IMR-90 (cell line): ENCODE measurements at regions not wholly inside any gene's neighbourhood (a gene's known extent, or its start where the extent isn't known, plus 50 kb on each side); places are given as distances from the start of the nearest gene placed in this dataset.

Experiments
- ATAC-seq: fragments of 200-7000 bp; cut with Tn5 transposase; 2 replicates; pipeline ENCODE4 v1.9.1; 2020; ENCODE audit warnings: low read depth, mild to moderate bottlenecking, moderate library complexity
- BruUV-seq: library from RNA; stranded (reverse); fragments of 400-500 nt; replicated peaks from 2 replicates; lab custom pipeline; 2021; lab: Mats Ljungman, UMichigan
- CTCF ChIA-PET: fragments of 300-600 bp; formaldehyde crosslinking; extraction: SDS; loops from one replicate; lab custom pipeline; 2021; ENCODE audit warnings: antibody characterized with exemption; lab: Yijun Ruan, JAX
- POLR2A ChIA-PET: fragments of 300-600 bp; sonication (Branson Sonifier 250); formaldehyde crosslinking; loops from one replicate; lab custom pipeline; 2022; ENCODE audit warnings: antibody characterized with exemption; ENCODE audit not compliant: unreplicated experiment; lab: Charles Lee
- DNase-seq: peaks from one replicate; pipeline ENCODE4 v3.0.0; 2013
- H2AFZ ChIP-seq: replicated peaks from 2 replicates; pipeline ENCODE3; 2013; ENCODE audit warnings: low read length, mild to moderate bottlenecking; ENCODE audit not compliant: poor library complexity
- H2AK5ac ChIP-seq: 2 replicates; pipeline ENCODE4 v1.6.1; 2013; ENCODE audit warnings: low read depth, low read length, inconsistent platforms
- H2AK9ac ChIP-seq: replicated peaks from 2 replicates; pipeline ENCODE3; 2013; ENCODE audit warnings: mild to moderate bottlenecking, low read depth, low read length, moderate library complexity; ENCODE audit not compliant: poor library complexity
- H2BK120ac ChIP-seq: 2 replicates; pipeline ENCODE4 v1.6.1; 2013; ENCODE audit warnings: low read depth, low read length, inconsistent platforms
- H2BK15ac ChIP-seq: 3 replicates; pipeline ENCODE4 v1.6.1; 2013; ENCODE audit warnings: low read depth, low read length, inconsistent platforms
- H2BK20ac ChIP-seq: 2 replicates; pipeline ENCODE4 v1.6.1; 2013; ENCODE audit warnings: low read depth, mild to moderate bottlenecking, inconsistent platforms, low read length, moderate library complexity
- H2BK5ac ChIP-seq: 2 replicates; pipeline ENCODE4 v1.6.1; 2013; ENCODE audit warnings: mild to moderate bottlenecking, low read depth, low read length, inconsistent platforms; ENCODE audit not compliant: poor library complexity, severe bottlenecking
- H3K14ac ChIP-seq: replicated peaks from 2 replicates; pipeline ENCODE4 v1.6.1; 2013; ENCODE audit warnings: low read depth, low read length, inconsistent platforms
- H3K18ac ChIP-seq: 2 replicates; pipeline ENCODE4 v1.6.1; 2013; ENCODE audit warnings: low read depth, low read length, control low read depth
- H3K23ac ChIP-seq: 2 replicates; pipeline ENCODE4 v1.6.1; 2013; ENCODE audit warnings: low read depth, low read length, inconsistent platforms
- H3K27ac ChIP-seq: 2 replicates; pipeline ENCODE4 v1.5.1; 2013; ENCODE audit warnings: mild to moderate bottlenecking, control low read depth, low read length; ENCODE audit not compliant: insufficient read depth
- H3K27me3 ChIP-seq: 2 replicates; pipeline ENCODE4 v1.6.1; 2013; ENCODE audit warnings: low read length; ENCODE audit not compliant: control insufficient read depth, insufficient read depth
- H3K36me3 ChIP-seq: 2 replicates; pipeline ENCODE4 v1.6.1; 2013; ENCODE audit warnings: low read length, mixed read lengths; ENCODE audit not compliant: control insufficient read depth, insufficient read depth
- H3K4ac ChIP-seq: 2 replicates; pipeline ENCODE4 v1.6.1; 2013; ENCODE audit warnings: low read depth, low read length, inconsistent platforms
- H3K4me1 ChIP-seq: 2 replicates; pipeline ENCODE4 v1.6.1; 2013; ENCODE audit warnings: low read length, mixed read lengths; ENCODE audit not compliant: control insufficient read depth, insufficient read depth
- H3K4me2 ChIP-seq: 2 replicates; pipeline ENCODE4 v1.6.1; 2013; ENCODE audit warnings: low read depth, mild to moderate bottlenecking, control low read depth, low read length, moderate library complexity
- H3K4me3 ChIP-seq: 2 replicates; pipeline ENCODE4 v1.5.1; 2013; ENCODE audit warnings: low read depth, mild to moderate bottlenecking, control low read depth, low read length, moderate library complexity; ENCODE audit not compliant: insufficient read depth
- H3K56ac ChIP-seq: 2 replicates; pipeline ENCODE4 v1.6.1; 2013; ENCODE audit warnings: low read length, inconsistent platforms; ENCODE audit not compliant: insufficient read depth; ENCODE audit errors: extremely low read depth
- H3K79me1 ChIP-seq, 2 experiments: 2 replicates each; pipeline ENCODE4 v1.6.1; 2013; ENCODE audit warnings: low read length in 2 of 2, inconsistent platforms in 1 of 2, low read depth in 1 of 2
- H3K9ac ChIP-seq: 2 replicates; pipeline ENCODE4 v1.6.1; 2013; ENCODE audit warnings: low read depth, low read length, control low read depth
- H3K9me1 ChIP-seq: 2 replicates; pipeline ENCODE4 v1.6.1; 2013; ENCODE audit warnings: low read length, inconsistent platforms; ENCODE audit not compliant: insufficient read depth
- H3K9me3 ChIP-seq: 2 replicates; pipeline ENCODE4 v1.6.1; 2013; ENCODE audit warnings: low read length; ENCODE audit not compliant: control insufficient read depth, insufficient read depth
- H4K20me1 ChIP-seq: 2 replicates; pipeline ENCODE4 v1.6.1; 2013; ENCODE audit warnings: low read length, inconsistent platforms; ENCODE audit not compliant: insufficient read depth
- H4K5ac ChIP-seq: 2 replicates; pipeline ENCODE4 v1.6.1; 2013; ENCODE audit warnings: mild to moderate bottlenecking, low read depth, low read length, control low read depth
- H4K8ac ChIP-seq, 2 experiments: 2 replicates each; pipeline ENCODE4 v1.6.1; 2013; ENCODE audit warnings: low read depth in 2 of 2, low read length in 2 of 2, control low read depth in 1 of 2, inconsistent platforms in 1 of 2
- H4K91ac ChIP-seq: 2 replicates; pipeline ENCODE4 v1.6.1; 2013; ENCODE audit warnings: low read depth, low read length, inconsistent platforms; ENCODE audit not compliant: insufficient read depth
- BHLHE40 ChIP-seq: fragments of 150-350 bp; IDR thresholded peaks from 2 replicates; pipeline ENCODE4 v1.6.1; 2016; ENCODE audit warnings: mild to moderate bottlenecking, low read depth, low read length
- CEBPB ChIP-seq: IDR thresholded peaks from 2 replicates; pipeline ENCODE4 v1.6.1; 2012; ENCODE audit warnings: low read depth, low read length, improper control_type of control experiment
- CHD1 ChIP-seq: IDR thresholded peaks from 2 replicates; pipeline ENCODE4 v1.6.1; 2012; ENCODE audit warnings: low read depth, low read length, improper control_type of control experiment
- CTCF ChIP-seq: conservative IDR thresholded peaks from 2 replicates; pipeline ENCODE4 v1.5.1; 2012; ENCODE audit warnings: mild to moderate bottlenecking, low read depth, low read length, improper control_type of control experiment
- FOS ChIP-seq: fragments of 150-350 bp; IDR thresholded peaks from 2 replicates; pipeline ENCODE4 v1.6.1; 2016; ENCODE audit warnings: low read depth, low read length
- MAZ ChIP-seq: IDR thresholded peaks from 2 replicates; pipeline ENCODE4 v1.6.1; 2012; ENCODE audit warnings: low read depth, mild to moderate bottlenecking, low read length, improper control_type of control experiment, moderate library complexity, borderline replicate concordance
- NFE2L2 ChIP-seq: fragments of 150-350 bp; IDR thresholded peaks from 2 replicates; pipeline ENCODE4 v1.6.1; 2016; ENCODE audit warnings: low read depth, mild to moderate bottlenecking, low read length
- POLR2A ChIP-seq: IDR thresholded peaks from 2 replicates; pipeline ENCODE4 v1.6.1; 2012; ENCODE audit warnings: mild to moderate bottlenecking, low read depth, low read length
- RCOR1 ChIP-seq: IDR thresholded peaks from 2 replicates; pipeline ENCODE4 v1.6.1; 2012; ENCODE audit warnings: mild to moderate bottlenecking, low read length, improper control_type of control experiment; ENCODE audit not compliant: insufficient replicate concordance
- RFX5 ChIP-seq: IDR thresholded peaks from 2 replicates; pipeline ENCODE4 v1.8.0; 2012; ENCODE audit warnings: low read depth, mild to moderate bottlenecking, low read length, moderate library complexity
- SMC3 ChIP-seq: fragments of 150-350 bp; IDR thresholded peaks from 2 replicates; pipeline ENCODE4 v1.6.1; 2016; ENCODE audit warnings: low read depth, mild to moderate bottlenecking, antibody characterized with exemption, low read length, moderate library complexity
- USF2 ChIP-seq: fragments of 150-350 bp; IDR thresholded peaks from 2 replicates; pipeline ENCODE4 v1.6.1; 2017; ENCODE audit warnings: mild to moderate bottlenecking, antibody characterized with exemption, low read length, low read depth
- WGBS, 2 experiments: methylation state at CpG; one replicate each; pipeline versions ENCODE4 v1.1.5 to v1.1.7; 2013; ENCODE audit warnings: missing lambda C conversion rate in 2 of 2; ENCODE audit not compliant: insufficient read length in 1 of 2; ENCODE audit errors: extremely low coverage in 2 of 2; 5-methylcytosine and 5-hydroxymethylcytosine counted together
- dilution Hi-C: fragments of 300-500 bp; cut with HindIII; formaldehyde crosslinking; loops from one replicate; pipeline ENCODE4 v1.14.3; 2018; ENCODE audit warnings: low sequenced_read_pairs; ENCODE audit not compliant: unreplicated experiment
- in situ Hi-C: fragments of 300-500 bp; cut with MboI; formaldehyde crosslinking; loops from 3 replicates; pipeline ENCODE4 v1.14.3; 2019; ENCODE audit warnings: low sequenced_read_pairs, inconsistent platforms, mixed read lengths
- intact Hi-C: fragments of 100-400 bp; cut with micrococcal nuclease; formaldehyde crosslinking; loops from 2 replicates; pipeline ENCODE4 v1.10.0; 2022

GRCh38 chr18:70421471-70422390 is 132.9 kb downstream of the SOCS6 start:
- H3K4ac ChIP-seq: 0 out of 2 replicates have a peak overlapping the region, but pooled peaks have one; percentile 46
- no peaks in the 10 kb centered on the region for H4K20me1 ChIP-seq
- H3K4me1 ChIP-seq: peaks cover 17% of the 10 kb centered on the region
- H3K14ac ChIP-seq: peak overlapping the region; percentile 8; the same call in 1 of the 2 replicates
- no peaks in the 10 kb centered on the region for H3K27me3 ChIP-seq
- POLR2A ChIA-PET: interaction anchor here (0.5 to 0.7 kb wide), 2 partner anchors 88 to 128 kb away, joined by 6 to 7 read pairs; no protein-coding TSS in a partner anchor
- H3K4me3 ChIP-seq: no peak overlapping the region
- H3K79me1 ChIP-seq: peaks cover 0 to 6% of the 10 kb centered on the region in 2 experiments; a peak in 2 of 4 replicates
- peak; percentile 68 for TF ChIP-seq MAZ
- TF ChIP-seq RFX5: no peak
- peak; percentile 89 for TF ChIP-seq FOS
- 0 out of 2 replicates have a peak, but pooled peaks have one; percentile 39 for TF ChIP-seq CHD1
- TF ChIP-seq BHLHE40: peak; percentile 52; the same call in 1 of the 2 replicates
- TF ChIP-seq POLR2A: no peak
- TF ChIP-seq CEBPB: peak; percentile 75
- no peak for TF ChIP-seq USF2
- no peak for TF ChIP-seq SMC3
- no peak for TF ChIP-seq CTCF
- peak; percentile 78 for TF ChIP-seq RCOR1
- no peak for TF ChIP-seq NFE2L2
- DNase-seq: peak; percentile 93
- no peak overlapping the region for H2AK9ac ChIP-seq
- H4K91ac ChIP-seq: no peak overlapping the region
- H3K4me2 ChIP-seq: peak overlapping the region; percentile 73; the same call in 1 of the 2 replicates
- dilution Hi-C loops: no loop called here
- peaks cover 3% of the 10 kb centered on the region; the same call in 1 of the 2 replicates for H3K9me3 ChIP-seq
- peak overlapping the region; percentile 58; the same call in 1 of the 2 replicates for H2BK20ac ChIP-seq
- H4K5ac ChIP-seq: no peak overlapping the region
- peak overlapping the region; percentile 58; the same call in 1 of the 2 replicates for H3K18ac ChIP-seq
- no peak overlapping the region; the same call in 1 of the 2 replicates for H2AK5ac ChIP-seq
- intact Hi-C loops: no loop called here
- H3K23ac ChIP-seq: no peak overlapping the region
- H2AFZ ChIP-seq: no peak overlapping the region
- peak; percentile 81 for ATAC-seq
- CTCF ChIA-PET: interaction anchor here (0.6 to 1.0 kb wide), 2 partner anchors 13 to 125 kb away, joined by 3 to 4 read pairs; no protein-coding TSS in a partner anchor
- peak overlapping the region; percentile 57 for H2BK5ac ChIP-seq
- H3K36me3 ChIP-seq: no peaks in the 10 kb centered on the region
- H3K56ac ChIP-seq: peak overlapping the region; percentile 44; the same call in 1 of the 2 replicates
- peak overlapping the region; percentile 26 for H2BK120ac ChIP-seq
- 0 out of 4 replicates have a peak overlapping the region, but pooled peaks of 1 of the 2 experiments have one; percentile 2 for H4K8ac ChIP-seq
- peak overlapping the region; percentile 76; the same call in 1 of the 3 replicates for H2BK15ac ChIP-seq
- H3K9me1 ChIP-seq: peaks cover 13% of the 10 kb centered on the region
- WGBS, 2 experiments: no CpG with 5 or more reads among the region's 8 CpGs
- in situ Hi-C loops: no loop called here
- no TSS peak for BruUV-seq
- H3K27ac ChIP-seq: no peak overlapping the region; the same call in 1 of the 2 replicates
- no peak overlapping the region for H3K9ac ChIP-seq
